Esophagus squamous epithelium (tissue), 4 donors: ENCODE measurements at regions not wholly inside any gene's neighbourhood (a gene's known extent, or its start where the extent isn't known, plus 50 kb on each side); places are given as distances from the start of the nearest gene placed in this dataset.

Experiments
- CTCF ChIP-seq, 6 experiments: fragments of 450-650 bp in 4 of 6; fragments of 200-600 bp in 2 of 6; sonication (generic) in 2 of 6; IDR thresholded peaks; one replicate each; pipeline ENCODE4 v1.5.1; 2016 to 2019; ENCODE audit warnings: antibody characterized with exemption in 6 of 6, mild to moderate bottlenecking in 4 of 6, moderate library complexity in 4 of 6
- POLR2A ChIP-seq, 4 donors: fragments of 450-650 bp; IDR thresholded peaks; one replicate each; pipeline ENCODE4 v1.6.1; 2017; ENCODE audit warnings: antibody characterized with exemption in 4 of 4, mild to moderate bottlenecking in 4 of 4, moderate library complexity in 3 of 4

GRCh38 chr1:195202241-195202640 lies 1406.0 kb downstream of the KCNT2 start:
- TF ChIP-seq POLR2A (IDR thresholded peaks at IDR 0.05) (no peak), CTCF (IDR thresholded peaks at IDR 0.05) (no peak)
